ENCODE measurements at regions not wholly inside any gene's neighbourhood (a gene's known extent, or its start where the extent isn't known, plus 50 kb on each side); places are given as distances from the start of the nearest gene placed in this dataset.
"Not testable (repeated sequence)": the region's sequence is repeated elsewhere in the genome, so short reads cannot be mapped to it uniquely, and the experiment has no call there.

- FAIRE-seq: no peak
Measured at GRCh38 chr5:97489010-97489840, 306.2 kb upstream of the RIOK2 start.

GRCh38 chr5:97494465-97494864, 311.4 kb upstream of the RIOK2 start:
- FAIRE-seq: no peak

- no peak for FAIRE-seq
Measured at GRCh38 chr5:97495301-97495700, 312.3 kb upstream of the RIOK2 start.

- FAIRE-seq: no peak
Measured at GRCh38 chr5:97496037-97496436, 313.0 kb upstream of the RIOK2 start.

- no peak for FAIRE-seq
Measured at GRCh38 chr5:97498657-97499056, 315.6 kb upstream of the RIOK2 start.

GRCh38 chr5:97499605-97500004, 316.6 kb upstream of the RIOK2 start:
- FAIRE-seq: no peak

- FAIRE-seq: no peak
Measured at GRCh38 chr5:97501286-97501964, 318.4 kb upstream of the RIOK2 start.

GRCh38 chr5:97501965-97502305, 318.9 kb upstream of the RIOK2 start:
- FAIRE-seq: no peak

GRCh38 chr5:97508864-97509263, 325.8 kb upstream of the RIOK2 start:
- FAIRE-seq: no peak

- not testable (repeated sequence) for FAIRE-seq
Measured at GRCh38 chr5:97519565-97519964, 336.5 kb upstream of the RIOK2 start.

- not testable (repeated sequence) for FAIRE-seq
Measured at GRCh38 chr5:97523336-97523735, 340.3 kb upstream of the RIOK2 start.

- FAIRE-seq: no peak
Measured at GRCh38 chr5:97525780-97526179, 342.7 kb upstream of the RIOK2 start.

- FAIRE-seq: no peak
Measured at GRCh38 chr5:97528941-97529340, 345.9 kb upstream of the RIOK2 start.

- no peak for FAIRE-seq
Measured at GRCh38 chr5:97529354-97529985, 346.4 kb upstream of the RIOK2 start.

- no peak for FAIRE-seq
Measured at GRCh38 chr5:97531549-97531948, 348.5 kb upstream of the RIOK2 start.

- FAIRE-seq: peak; percentile 69
Measured at GRCh38 chr5:97534166-97534565, 351.1 kb upstream of the RIOK2 start.

- no peak for FAIRE-seq
Measured at GRCh38 chr5:97536683-97537082, 353.6 kb upstream of the RIOK2 start.

- FAIRE-seq: no peak
Measured at GRCh38 chr5:97538912-97539311, 355.9 kb upstream of the RIOK2 start.

- no peak for FAIRE-seq
Measured at GRCh38 chr5:97541864-97542263, 358.8 kb upstream of the RIOK2 start.

GRCh38 chr5:97542469-97542868, 359.4 kb upstream of the RIOK2 start:
- no peak for FAIRE-seq

- FAIRE-seq: no peak
Measured at GRCh38 chr5:97543166-97543565, 360.1 kb upstream of the RIOK2 start.

- FAIRE-seq: no peak
Measured at GRCh38 chr5:97544240-97544639, 361.2 kb upstream of the RIOK2 start.

- no peak for FAIRE-seq
Measured at GRCh38 chr5:97544678-97545077, 361.6 kb upstream of the RIOK2 start.

- FAIRE-seq: no peak
Measured at GRCh38 chr5:97545446-97545845, 362.4 kb upstream of the RIOK2 start.

Measured in A204.1 (cell line).